GM12892 (cell line): ENCODE measurements at regions not wholly inside any gene's neighbourhood (a gene's known extent, or its start where the extent isn't known, plus 50 kb on each side); places are given as distances from the start of the nearest gene placed in this dataset.

Source experiments
- POLR2A ChIP-seq: IDR thresholded peaks from 2 replicates; pipeline ENCODE4 v1.6.1; 2011; ENCODE audit warnings: low read depth, low read length, control low read depth
- TAF1 ChIP-seq: IDR thresholded peaks from 2 replicates; pipeline ENCODE4 v1.6.1; 2011; ENCODE audit warnings: low read depth, mild to moderate bottlenecking, control low read depth, low read length, borderline replicate concordance

DNA sequence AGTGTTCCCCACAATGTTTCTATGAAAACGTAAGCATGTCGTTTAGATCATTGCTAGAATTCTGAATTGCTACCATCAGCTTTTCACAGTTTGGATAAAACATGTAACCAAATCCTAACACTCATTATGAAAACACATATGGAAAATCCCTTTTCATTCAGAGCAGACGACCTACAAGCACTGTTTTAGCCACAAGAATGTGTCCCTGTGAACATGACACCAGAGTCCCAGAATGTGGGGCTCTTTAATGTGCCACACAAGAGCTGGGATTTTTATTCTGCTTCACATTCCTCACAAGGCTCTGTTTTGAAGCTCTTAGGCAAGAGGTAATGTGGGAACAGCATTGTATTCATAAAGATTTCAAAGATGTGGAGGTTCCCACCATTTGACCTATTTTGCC, 141.1 kb upstream of the CITED2 start:
- TF ChIP-seq POLR2A: no peak
- no peak for TF ChIP-seq TAF1
